Panc1 (cell line): ENCODE measurements at regions not wholly inside any gene's neighbourhood (a gene's known extent, or its start where the extent isn't known, plus 50 kb on each side); places are given as distances from the start of the nearest gene placed in this dataset.

Experiments
- ATAC-seq: fragments of 200-7000 bp; cut with Tn5 transposase; 2 replicates; pipeline ENCODE4 v1.9.1; 2020; ENCODE audit warnings: mild to moderate bottlenecking, moderate library complexity
- BruUV-seq: library from RNA; stranded (reverse); fragments of 400-500 nt; replicated peaks from 2 replicates; lab custom pipeline; 2021; lab: Mats Ljungman, UMichigan
- CTCF ChIA-PET: fragments of 300-600 bp; sonication (Branson Sonifier 250); formaldehyde crosslinking; loops from one replicate; lab custom pipeline; 2022; ENCODE audit warnings: antibody characterized with exemption; lab: Charles Lee
- POLR2A ChIA-PET: fragments of 300-600 bp; sonication (Branson Sonifier 250); formaldehyde crosslinking; loops from one replicate; lab custom pipeline; 2022; ENCODE audit warnings: antibody characterized with exemption; lab: Charles Lee
- DNase-seq: peaks from one replicate; pipeline ENCODE4 v3.0.0-alpha.2; 2010; ENCODE audit warnings: low read depth, low spot score
- H3K27ac ChIP-seq: 2 replicates; pipeline ENCODE4 v1.5.1; 2011; ENCODE audit warnings: mild to moderate bottlenecking, low read length, inconsistent platforms
- H3K27me3 ChIP-seq: fragments of 200-500 bp; sonication (Bioruptor generic); 2 replicates; pipeline ENCODE4 v1.6.0; 2014; ENCODE audit warnings: low read length, inconsistent platforms; ENCODE audit not compliant: control insufficient read depth, insufficient read depth
- H3K36me3 ChIP-seq: fragments of 200-500 bp; sonication (Bioruptor generic); 2 replicates; pipeline ENCODE4 v1.5.1; 2014; ENCODE audit warnings: inconsistent platforms, mild to moderate bottlenecking, low read length, moderate library complexity; ENCODE audit not compliant: control insufficient read depth, insufficient read depth
- H3K4me1 ChIP-seq: 2 replicates; pipeline ENCODE4 v1.5.1; 2011; ENCODE audit warnings: inconsistent platforms, mild to moderate bottlenecking, low read length, moderate library complexity; ENCODE audit not compliant: control insufficient read depth, insufficient read depth
- H3K4me3 ChIP-seq, 2 experiments: 2 replicates each; pipeline ENCODE4 v1.5.1; 2011 to 2012; ENCODE audit warnings: low read depth in 2 of 2, low read length in 2 of 2, mild to moderate bottlenecking in 2 of 2, inconsistent platforms in 1 of 2, moderate library complexity in 1 of 2
- H3K9me3 ChIP-seq: fragments of 200-500 bp; sonication (Bioruptor generic); 2 replicates; pipeline ENCODE4 v1.5.1; 2014; ENCODE audit warnings: low read depth, mild to moderate bottlenecking, inconsistent platforms, low read length, moderate library complexity; ENCODE audit not compliant: control insufficient read depth, insufficient read depth
- POLR2AphosphoS5 ChIP-seq: IDR thresholded peaks from 2 replicates; pipeline ENCODE4 v1.6.1; 2012; ENCODE audit warnings: mild to moderate bottlenecking, low read depth, low read length, moderate library complexity
- SIN3A ChIP-seq: IDR thresholded peaks from 2 replicates; pipeline ENCODE4 v1.6.1; 2012; ENCODE audit warnings: low read depth, mild to moderate bottlenecking, low read length, moderate library complexity, borderline replicate concordance; ENCODE audit not compliant: insufficient read depth
- TCF7L2 ChIP-seq: IDR thresholded peaks from 2 replicates; pipeline ENCODE4 v1.6.1; 2011; ENCODE audit warnings: mild to moderate bottlenecking, low read depth, low read length, inconsistent platforms
- in situ Hi-C: cut with HindIII; loops from 2 replicates; pipeline ENCODE4 v1.10.0; 2016; ENCODE audit warnings: low sequenced_read_pairs, low pct_unique_long_range_greater_than_20kb
- intact Hi-C: fragments of 100-400 bp; cut with micrococcal nuclease; formaldehyde crosslinking; loops from one replicate; pipeline ENCODE4 v1.10.0; 2022; ENCODE audit not compliant: unreplicated experiment
- TF ChIP-seq, protein P1 (sequence below), 2 experiments: IDR thresholded peaks; 2 replicates each; pipeline ENCODE4 v1.6.1; 2011 to 2012; ENCODE audit warnings: low read depth in 2 of 2, control low read depth in 1 of 2, low read length in 1 of 2, mild to moderate bottlenecking in 1 of 2, moderate library complexity in 1 of 2; ENCODE audit not compliant: insufficient read depth in 1 of 2
- TF ChIP-seq, protein P2 (sequence below): fragments of 450-650 bp; IDR thresholded peaks from 2 replicates; pipeline ENCODE4 v1.5.1; 2017; ENCODE audit warnings: mild to moderate bottlenecking

DNA sequence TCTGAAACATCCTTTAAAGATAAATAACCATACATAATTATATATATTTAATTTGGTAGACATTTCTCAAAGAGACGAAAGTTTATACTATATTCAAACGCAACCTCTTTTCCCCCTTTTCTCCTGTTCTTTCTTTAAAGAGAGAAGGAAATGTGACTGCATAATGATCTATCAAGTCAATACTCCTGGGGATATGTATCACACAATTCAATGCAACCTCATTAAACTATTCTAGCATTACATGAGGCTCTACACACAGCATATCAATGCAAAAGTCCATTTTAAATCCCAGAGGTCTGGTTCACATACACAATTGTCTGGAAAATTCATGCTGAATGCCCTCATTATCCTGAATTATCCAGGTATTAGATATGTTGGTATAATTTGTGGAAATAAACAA lies 330.7 kb downstream of the LMX1A start:
- no peak for ATAC-seq
- Histone ChIP-seq H3K27ac (no peak overlapping the region), H3K4me3 (no peak overlapping the region), H3K36me3 (no peaks in the 10 kb centered on the region), H3K4me1 (no peaks in the 10 kb centered on the region), H3K9me3 (no peaks in the 10 kb centered on the region), H3K27me3 (no peaks in the 10 kb centered on the region)
- no peak for DNase-seq
- no TSS peak for BruUV-seq
- TF ChIP-seq POLR2AphosphoS5 (no peak), SIN3A (no peak), TCF7L2 (no peak)
- TF ChIP-seq, protein P1, sequence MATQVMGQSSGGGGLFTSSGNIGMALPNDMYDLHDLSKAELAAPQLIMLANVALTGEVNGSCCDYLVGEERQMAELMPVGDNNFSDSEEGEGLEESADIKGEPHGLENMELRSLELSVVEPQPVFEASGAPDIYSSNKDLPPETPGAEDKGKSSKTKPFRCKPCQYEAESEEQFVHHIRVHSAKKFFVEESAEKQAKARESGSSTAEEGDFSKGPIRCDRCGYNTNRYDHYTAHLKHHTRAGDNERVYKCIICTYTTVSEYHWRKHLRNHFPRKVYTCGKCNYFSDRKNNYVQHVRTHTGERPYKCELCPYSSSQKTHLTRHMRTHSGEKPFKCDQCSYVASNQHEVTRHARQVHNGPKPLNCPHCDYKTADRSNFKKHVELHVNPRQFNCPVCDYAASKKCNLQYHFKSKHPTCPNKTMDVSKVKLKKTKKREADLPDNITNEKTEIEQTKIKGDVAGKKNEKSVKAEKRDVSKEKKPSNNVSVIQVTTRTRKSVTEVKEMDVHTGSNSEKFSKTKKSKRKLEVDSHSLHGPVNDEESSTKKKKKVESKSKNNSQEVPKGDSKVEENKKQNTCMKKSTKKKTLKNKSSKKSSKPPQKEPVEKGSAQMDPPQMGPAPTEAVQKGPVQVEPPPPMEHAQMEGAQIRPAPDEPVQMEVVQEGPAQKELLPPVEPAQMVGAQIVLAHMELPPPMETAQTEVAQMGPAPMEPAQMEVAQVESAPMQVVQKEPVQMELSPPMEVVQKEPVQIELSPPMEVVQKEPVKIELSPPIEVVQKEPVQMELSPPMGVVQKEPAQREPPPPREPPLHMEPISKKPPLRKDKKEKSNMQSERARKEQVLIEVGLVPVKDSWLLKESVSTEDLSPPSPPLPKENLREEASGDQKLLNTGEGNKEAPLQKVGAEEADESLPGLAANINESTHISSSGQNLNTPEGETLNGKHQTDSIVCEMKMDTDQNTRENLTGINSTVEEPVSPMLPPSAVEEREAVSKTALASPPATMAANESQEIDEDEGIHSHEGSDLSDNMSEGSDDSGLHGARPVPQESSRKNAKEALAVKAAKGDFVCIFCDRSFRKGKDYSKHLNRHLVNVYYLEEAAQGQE (IDR thresholded peaks at IDR 0.05; ENCODE audit: insufficient read depth in 1 of 2, low read depth in 2 of 2, low read length in 1 of 2) = no peak
- TF ChIP-seq, protein P2, sequence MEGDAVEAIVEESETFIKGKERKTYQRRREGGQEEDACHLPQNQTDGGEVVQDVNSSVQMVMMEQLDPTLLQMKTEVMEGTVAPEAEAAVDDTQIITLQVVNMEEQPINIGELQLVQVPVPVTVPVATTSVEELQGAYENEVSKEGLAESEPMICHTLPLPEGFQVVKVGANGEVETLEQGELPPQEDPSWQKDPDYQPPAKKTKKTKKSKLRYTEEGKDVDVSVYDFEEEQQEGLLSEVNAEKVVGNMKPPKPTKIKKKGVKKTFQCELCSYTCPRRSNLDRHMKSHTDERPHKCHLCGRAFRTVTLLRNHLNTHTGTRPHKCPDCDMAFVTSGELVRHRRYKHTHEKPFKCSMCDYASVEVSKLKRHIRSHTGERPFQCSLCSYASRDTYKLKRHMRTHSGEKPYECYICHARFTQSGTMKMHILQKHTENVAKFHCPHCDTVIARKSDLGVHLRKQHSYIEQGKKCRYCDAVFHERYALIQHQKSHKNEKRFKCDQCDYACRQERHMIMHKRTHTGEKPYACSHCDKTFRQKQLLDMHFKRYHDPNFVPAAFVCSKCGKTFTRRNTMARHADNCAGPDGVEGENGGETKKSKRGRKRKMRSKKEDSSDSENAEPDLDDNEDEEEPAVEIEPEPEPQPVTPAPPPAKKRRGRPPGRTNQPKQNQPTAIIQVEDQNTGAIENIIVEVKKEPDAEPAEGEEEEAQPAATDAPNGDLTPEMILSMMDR = no peak
- CTCF ChIA-PET = no interaction called here
- POLR2A ChIA-PET = no interaction called here
- in situ Hi-C loops = no loop called here
- intact Hi-C loops = no loop called here

GRCh38 chr1:165014753-165015152 lies 341.8 kb downstream of the LMX1A start:
- TF ChIP-seq SIN3A (no peak), TCF7L2 (no peak), POLR2AphosphoS5 (no peak)
- TF ChIP-seq, protein P2 = no peak
- TF ChIP-seq, protein P1 (IDR thresholded peaks at IDR 0.05; ENCODE audit: insufficient read depth in 1 of 2, low read depth in 2 of 2, low read length in 1 of 2) = no peak
- Histone ChIP-seq H3K27me3 (no peaks in the 10 kb centered on the region), H3K9me3 (no peaks in the 10 kb centered on the region), H3K4me3 (no peak overlapping the region), H3K4me1 (no peaks in the 10 kb centered on the region), H3K36me3 (no peaks in the 10 kb centered on the region), H3K27ac (no peak overlapping the region)
- intact Hi-C loops = no loop called here
- DNase-seq = no peak
- in situ Hi-C loops = no loop called here
- no TSS peak for BruUV-seq
- CTCF ChIA-PET = no interaction called here
- no peak for ATAC-seq
- POLR2A ChIA-PET = no interaction called here
